CD14-positive monocyte (primary cell): ENCODE measurements at regions not wholly inside any gene's neighbourhood (a gene's known extent, or its start where the extent isn't known, plus 50 kb on each side); places are given as distances from the start of the nearest gene placed in this dataset.

ENCODE experiments used
- DNase-seq, 3 donors: peaks; one replicate each; pipeline ENCODE4 v3.0.0-alpha.2; 2011 to 2022
- H2AFZ ChIP-seq: 2 replicates; pipeline ENCODE4 v1.6.0; 2012; ENCODE audit warnings: mild to moderate bottlenecking, low read depth, low read length, inconsistent platforms; ENCODE audit not compliant: insufficient read depth, poor library complexity, severe bottlenecking
- H3K27ac ChIP-seq, 2 donors: 1 replicate in 1 of 2; 2 replicates in 1 of 2; pipeline ENCODE4 v1.5.1; 2012 to 2013; ENCODE audit warnings: low read length in 2 of 2, control low read depth in 1 of 2, inconsistent platforms in 1 of 2, low read depth in 1 of 2, mild to moderate bottlenecking in 1 of 2
- H3K27me3 ChIP-seq, 2 donors: one replicate each; pipeline versions ENCODE4 v1.6.0 to v1.6.1; 2011 to 2013; ENCODE audit warnings: low read length in 2 of 2; ENCODE audit not compliant: control insufficient read depth in 2 of 2, insufficient read depth in 2 of 2
- H3K36me3 ChIP-seq, 2 donors: replicated peaks in 1 of 2; 1 replicate in 1 of 2; 2 replicates in 1 of 2; pipeline versions ENCODE4 v1.5.1 to v1.6.1; 2012 to 2013; ENCODE audit warnings: low read length in 2 of 2, control low read depth in 1 of 2, inconsistent platforms in 1 of 2, mild to moderate bottlenecking in 1 of 2; ENCODE audit not compliant: insufficient read depth in 2 of 2, control insufficient read depth in 1 of 2
- H3K4me1 ChIP-seq, 2 donors: 1 replicate in 1 of 2; 2 replicates in 1 of 2; pipeline versions ENCODE4 v1.5.1 to v1.6.1; 2012 to 2013; ENCODE audit warnings: low read length in 2 of 2, control low read depth in 1 of 2, inconsistent platforms in 1 of 2, mild to moderate bottlenecking in 1 of 2, moderate library complexity in 1 of 2; ENCODE audit not compliant: insufficient read depth in 2 of 2, control insufficient read depth in 1 of 2
- H3K4me2 ChIP-seq: replicated peaks from 2 replicates; pipeline ENCODE3; 2012; ENCODE audit warnings: low read length, moderate library complexity, mild to moderate bottlenecking; ENCODE audit not compliant: poor library complexity, severe bottlenecking; ENCODE audit errors: extremely low read depth
- H3K4me3 ChIP-seq, 3 experiments: fragments of 200-600 bp in 1 of 3; sonication (generic) in 1 of 3; replicated peaks in 1 of 3; 1 replicate in 2 of 3; 2 replicates in 1 of 3; pipeline ENCODE4 v1.5.1; 2011 to 2013; ENCODE audit warnings: low read length in 3 of 3, mild to moderate bottlenecking in 3 of 3, control low read depth in 2 of 3, low read depth in 2 of 3, inconsistent platforms in 1 of 3, moderate library complexity in 1 of 3
- H3K79me2 ChIP-seq: 2 replicates; pipeline ENCODE4 v1.6.0; 2012; ENCODE audit warnings: mild to moderate bottlenecking, control low read depth, inconsistent platforms, low read length, moderate library complexity; ENCODE audit not compliant: insufficient read depth
- H3K9ac ChIP-seq: 2 replicates; pipeline ENCODE4 v1.6.0; 2017; ENCODE audit warnings: low read length, mild to moderate bottlenecking; ENCODE audit not compliant: insufficient read depth, poor library complexity, severe bottlenecking
- H3K9me3 ChIP-seq, 2 donors: replicated peaks in 1 of 2; 1 replicate in 1 of 2; 2 replicates in 1 of 2; pipeline versions ENCODE4 v1.5.1 to v1.6.1; 2012 to 2013; ENCODE audit warnings: low read length in 2 of 2, control low read depth in 1 of 2; ENCODE audit not compliant: control insufficient read depth in 1 of 2, insufficient read depth in 1 of 2
- H4K20me1 ChIP-seq: 2 replicates; pipeline ENCODE4 v1.6.0; 2012; ENCODE audit warnings: mild to moderate bottlenecking, low read length, control low read depth, moderate library complexity; ENCODE audit not compliant: insufficient read depth
- H3K27ac Mint-ChIP-seq, 7 donors: one replicate each; pipeline ENCODE4 v1.8.0; 2020; ENCODE audit warnings: mild to moderate bottlenecking in 7 of 7, mixed read lengths in 7 of 7, moderate library complexity in 6 of 7, inconsistent platforms in 2 of 7
- H3K27me3 Mint-ChIP-seq, 3 donors: one replicate each; pipeline ENCODE4 v1.8.0; 2021 to 2022; ENCODE audit warnings: low read depth in 3 of 3, mild to moderate bottlenecking in 3 of 3, mixed read lengths in 3 of 3, moderate library complexity in 3 of 3, inconsistent platforms in 1 of 3
- H3K36me3 Mint-ChIP-seq, 2 donors: one replicate each; pipeline ENCODE4 v1.8.0; 2020; ENCODE audit warnings: mixed read lengths in 2 of 2, inconsistent platforms in 1 of 2, mild to moderate bottlenecking in 1 of 2
- H3K4me1 Mint-ChIP-seq: one replicate; pipeline ENCODE4 v1.8.0; 2020; ENCODE audit warnings: mild to moderate bottlenecking, mixed read lengths
- H3K4me3 Mint-ChIP-seq, 2 donors: one replicate each; pipeline ENCODE4 v1.8.0; 2020; ENCODE audit warnings: mild to moderate bottlenecking in 2 of 2, mixed read lengths in 2 of 2, moderate library complexity in 1 of 2
- H3K9me3 Mint-ChIP-seq, 7 donors: one replicate each; pipeline ENCODE4 v1.8.0; 2020 to 2022; ENCODE audit warnings: mixed read lengths in 7 of 7, mild to moderate bottlenecking in 6 of 7, moderate library complexity in 6 of 7, inconsistent platforms in 2 of 7
- CTCF ChIP-seq: fragments of 200-600 bp; IDR thresholded peaks from one replicate; pipeline ENCODE4 v1.8.0; 2022; ENCODE audit warnings: antibody characterized with exemption, mild to moderate bottlenecking
- WGBS: methylation state at CpG from one replicate; pipeline ENCODE4 v1.1.5; 2013; ENCODE audit warnings: missing lambda C conversion rate; ENCODE audit not compliant: insufficient coverage; 5-methylcytosine and 5-hydroxymethylcytosine counted together
- intact Hi-C, 2 donors: fragments of 100-400 bp; cut with micrococcal nuclease; formaldehyde crosslinking; loops; one replicate each; pipeline versions ENCODE4 v1.15.0 to v1.15.1; 2023

GRCh38 chr3:104907507-104907906, 459.2 kb upstream of the ALCAM start:
- Histone ChIP-seq H3K36me3 (no peaks in the 10 kb centered on the region), H3K79me2 (no peaks in the 10 kb centered on the region), H3K4me2 (no peak overlapping the region), H3K4me3 (no peak overlapping the region), H4K20me1 (no peaks in the 10 kb centered on the region), H3K9me3 (peaks cover 20 to 31% of the 10 kb centered on the region in 2 donors), H3K4me1 (no peaks in the 10 kb centered on the region), H3K27ac (no peak overlapping the region), H3K9ac (no peak overlapping the region), H3K27me3 (no peaks in the 10 kb centered on the region), H2AFZ (no peak overlapping the region)
- Mint-ChIP-seq H3K27ac (no peak overlapping the region), H3K4me3 (no peak overlapping the region), H3K9me3 (peaks cover 7 to 27% (median 22%) of the 10 kb centered on the region in 7 donors), H3K36me3 (no peaks in the 10 kb centered on the region), H3K4me1 (no peaks in the 10 kb centered on the region), H3K27me3 (peaks cover 0 to 2% (median 0%) of the 10 kb centered on the region in 3 donors)
- no CpG with 5 or more reads among the region's 6 CpGs for WGBS
- TF ChIP-seq CTCF, result no peak
- intact Hi-C loops, result no loop called here
- no peak for DNase-seq

- H3K36me3 Mint-ChIP-seq, result no peaks in the 10 kb centered on the region
- H3K79me2 ChIP-seq, result no peaks in the 10 kb centered on the region
- H3K27ac Mint-ChIP-seq, result no peak overlapping the region
- WGBS, result 100% methylated on average over 1 of the region's 2 CpGs
- peaks cover 4 to 25% (median 19%) of the 10 kb centered on the region in 7 donors for H3K9me3 Mint-ChIP-seq
- no peak overlapping the region for H3K9ac ChIP-seq
- no peaks in the 10 kb centered on the region for H3K4me1 Mint-ChIP-seq
- DNase-seq, result no peak
- intact Hi-C loops, result no loop called here
- H3K36me3 ChIP-seq, result no peaks in the 10 kb centered on the region
- no peak overlapping the region for H3K27ac ChIP-seq
- no peaks in the 10 kb centered on the region for H3K27me3 ChIP-seq
- H3K9me3 ChIP-seq, result peaks cover 18 to 29% of the 10 kb centered on the region in 2 donors
- no peaks in the 10 kb centered on the region for H4K20me1 ChIP-seq
- H3K4me3 ChIP-seq, result no peak overlapping the region
- TF ChIP-seq CTCF, result no peak
- no peak overlapping the region for H3K4me2 ChIP-seq
- H2AFZ ChIP-seq, result no peak overlapping the region
- no peaks in the 10 kb centered on the region for H3K4me1 ChIP-seq
- peaks cover 0 to 2% (median 0%) of the 10 kb centered on the region in 3 donors for H3K27me3 Mint-ChIP-seq
- H3K4me3 Mint-ChIP-seq, result no peak overlapping the region
Observed at GRCh38 chr3:104908761-104909160, 457.9 kb upstream of the ALCAM start.
